ENCODE measurements at regions not wholly inside any gene's neighbourhood (a gene's known extent, or its start where the extent isn't known, plus 50 kb on each side); places are given as distances from the start of the nearest gene placed in this dataset.

DNA sequence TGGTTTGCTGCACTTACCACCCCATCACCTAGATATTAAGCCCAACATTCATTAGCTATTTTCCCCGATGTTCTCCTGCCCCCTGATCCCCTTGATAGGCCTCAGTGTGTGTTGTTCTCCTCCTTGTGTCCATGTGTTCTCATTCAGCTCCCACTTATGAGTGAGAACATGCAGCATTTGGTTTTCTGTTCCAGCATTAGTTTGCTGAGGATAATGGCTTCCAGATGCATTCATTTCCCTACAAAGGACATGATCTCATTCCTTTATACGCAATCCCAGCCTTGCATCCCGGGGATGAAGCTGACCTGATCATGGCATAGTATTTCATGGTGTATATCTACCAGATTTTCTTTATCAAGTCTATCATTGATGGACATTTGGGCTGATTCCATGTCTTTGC, 99.0 kb upstream of the DCAF12L2 start:
- no peak overlapping the region for H3K4me3 Mint-ChIP-seq
- Histone ChIP-seq H3K27me3 (ENCODE audit: control insufficient read depth, insufficient read depth, low read length, poor library complexity, severe bottlenecking) (no peaks in the 10 kb centered on the region), H3K27ac (ENCODE audit: low read depth, low read length) (no peak overlapping the region), H3K9ac (ENCODE audit: extremely low read depth, low read length, poor library complexity, severe bottlenecking) (no peak overlapping the region), H3K4me3 (ENCODE audit: low read length) (no peak overlapping the region), H3K9me3 (ENCODE audit: control insufficient read depth, low read length) (peaks cover 15% of the 10 kb centered on the region), H3K36me3 (ENCODE audit: control insufficient read depth, insufficient read depth, low read length) (no peaks in the 10 kb centered on the region), H3K4me1 (ENCODE audit: control insufficient read depth, insufficient read depth, low read length) (no peaks in the 10 kb centered on the region)
- TF ChIP-seq, protein P1, sequence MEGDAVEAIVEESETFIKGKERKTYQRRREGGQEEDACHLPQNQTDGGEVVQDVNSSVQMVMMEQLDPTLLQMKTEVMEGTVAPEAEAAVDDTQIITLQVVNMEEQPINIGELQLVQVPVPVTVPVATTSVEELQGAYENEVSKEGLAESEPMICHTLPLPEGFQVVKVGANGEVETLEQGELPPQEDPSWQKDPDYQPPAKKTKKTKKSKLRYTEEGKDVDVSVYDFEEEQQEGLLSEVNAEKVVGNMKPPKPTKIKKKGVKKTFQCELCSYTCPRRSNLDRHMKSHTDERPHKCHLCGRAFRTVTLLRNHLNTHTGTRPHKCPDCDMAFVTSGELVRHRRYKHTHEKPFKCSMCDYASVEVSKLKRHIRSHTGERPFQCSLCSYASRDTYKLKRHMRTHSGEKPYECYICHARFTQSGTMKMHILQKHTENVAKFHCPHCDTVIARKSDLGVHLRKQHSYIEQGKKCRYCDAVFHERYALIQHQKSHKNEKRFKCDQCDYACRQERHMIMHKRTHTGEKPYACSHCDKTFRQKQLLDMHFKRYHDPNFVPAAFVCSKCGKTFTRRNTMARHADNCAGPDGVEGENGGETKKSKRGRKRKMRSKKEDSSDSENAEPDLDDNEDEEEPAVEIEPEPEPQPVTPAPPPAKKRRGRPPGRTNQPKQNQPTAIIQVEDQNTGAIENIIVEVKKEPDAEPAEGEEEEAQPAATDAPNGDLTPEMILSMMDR (conservative IDR thresholded peaks at IDR 0.05) = no peak
- no peak overlapping the region for H3K27ac Mint-ChIP-seq
- 100% methylated on average over 3 of the region's 3 CpGs; no CpG with 5 or more reads in 1 of the 2 experiments for WGBS, 2 experiments (ENCODE audit: insufficient coverage in 1 of 2, insufficient read length in 1 of 2)
- no peak for DNase-seq
- no peaks in the 10 kb centered on the region for H3K27me3 Mint-ChIP-seq (ENCODE audit: insufficient read depth)
- H3K9me3 Mint-ChIP-seq = peaks cover 57% of the 10 kb centered on the region
- H3K36me3 Mint-ChIP-seq (ENCODE audit: low read depth) = peaks cover 59% of the 10 kb centered on the region
- H3K4me1 Mint-ChIP-seq = no peaks in the 10 kb centered on the region

DNA sequence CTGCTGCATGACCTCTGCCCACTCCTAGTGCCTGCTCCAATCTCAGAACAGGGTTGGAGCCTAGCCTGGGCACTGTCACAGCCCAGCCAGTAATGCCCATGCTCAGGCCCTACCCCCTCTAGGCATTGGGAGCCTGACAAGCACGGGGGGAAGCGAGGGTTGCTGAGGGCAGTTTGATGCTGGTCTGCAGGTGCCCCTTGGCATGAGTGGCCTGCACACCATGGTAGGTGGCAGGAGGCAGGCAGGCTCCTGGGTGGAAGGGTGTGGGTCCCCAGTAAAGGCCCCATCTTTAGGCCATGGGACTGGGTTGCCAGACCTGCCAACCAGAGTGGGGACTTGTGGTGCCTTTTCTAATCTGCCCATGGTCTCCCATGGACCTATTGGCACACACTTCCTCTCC, 72.1 kb upstream of the DCAF12L2 start:
- H3K9me3 Mint-ChIP-seq = peaks cover 31% of the 10 kb centered on the region
- no peaks in the 10 kb centered on the region for H3K4me1 Mint-ChIP-seq

DNA sequence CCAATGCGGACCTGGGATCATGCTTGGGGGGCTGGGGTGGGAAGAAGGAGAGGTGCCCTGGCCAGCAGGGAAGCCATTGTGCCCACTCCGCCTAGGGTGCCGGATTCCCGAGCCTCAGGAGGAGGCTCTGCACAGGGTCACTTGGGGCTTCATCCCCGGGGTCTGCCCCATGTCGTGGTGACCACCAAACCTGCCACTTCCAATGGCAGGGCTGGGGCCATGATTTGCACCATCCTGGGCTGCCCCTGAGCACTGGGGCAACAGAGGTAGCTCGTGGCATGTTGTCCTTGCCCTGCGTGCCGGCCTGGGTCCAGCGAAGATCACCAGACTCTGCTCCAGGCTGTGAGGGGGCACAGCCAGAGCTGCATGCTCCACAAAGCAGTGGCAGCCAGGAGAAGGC, 71.4 kb upstream of the DCAF12L2 start:
- H3K27me3 ChIP-seq (ENCODE audit: control insufficient read depth, insufficient read depth, low read length, poor library complexity, severe bottlenecking) = no peaks in the 10 kb centered on the region
- no peak overlapping the region for H3K27ac ChIP-seq (ENCODE audit: low read depth, low read length)
- Mint-ChIP-seq H3K4me3 (no peak overlapping the region), H3K27me3 (ENCODE audit: insufficient read depth) (no peaks in the 10 kb centered on the region), H3K4me1 (no peaks in the 10 kb centered on the region), H3K9me3 (peaks cover 33% of the 10 kb centered on the region), H3K27ac (no peak overlapping the region), H3K36me3 (ENCODE audit: low read depth) (peaks cover 9% of the 10 kb centered on the region)
- no peak for DNase-seq
- WGBS, 2 experiments (ENCODE audit: insufficient coverage in 1 of 2, insufficient read length in 1 of 2) = 98% methylated on average over 9 of the region's 10 CpGs; no CpG with 5 or more reads in 1 of the 2 experiments
- no peaks in the 10 kb centered on the region for H3K4me1 ChIP-seq (ENCODE audit: control insufficient read depth, insufficient read depth, low read length)
- no peaks in the 10 kb centered on the region for H3K36me3 ChIP-seq (ENCODE audit: control insufficient read depth, insufficient read depth, low read length)
- H3K9ac ChIP-seq (ENCODE audit: extremely low read depth, low read length, poor library complexity, severe bottlenecking) = no peak overlapping the region
- TF ChIP-seq, protein P1 (conservative IDR thresholded peaks at IDR 0.05) = no peak
- H3K9me3 ChIP-seq (ENCODE audit: control insufficient read depth, low read length) = no peaks in the 10 kb centered on the region
- no peak overlapping the region for H3K4me3 ChIP-seq (ENCODE audit: low read length)

More for the DNA sequence above, 72.1 kb upstream of the DCAF12L2 start:
- H3K9ac ChIP-seq (ENCODE audit: extremely low read depth, low read length, poor library complexity, severe bottlenecking) = no peak overlapping the region
- Mint-ChIP-seq H3K4me3 (no peak overlapping the region), H3K36me3 (ENCODE audit: low read depth) (peaks cover 9% of the 10 kb centered on the region), H3K27me3 (ENCODE audit: insufficient read depth) (no peaks in the 10 kb centered on the region), H3K27ac (no peak overlapping the region)
- no peaks in the 10 kb centered on the region for H3K36me3 ChIP-seq (ENCODE audit: control insufficient read depth, insufficient read depth, low read length)
- H3K9me3 ChIP-seq (ENCODE audit: control insufficient read depth, low read length) = no peaks in the 10 kb centered on the region
- H3K27ac ChIP-seq (ENCODE audit: low read depth, low read length) = no peak overlapping the region
- no peak overlapping the region for H3K4me3 ChIP-seq (ENCODE audit: low read length)
- 96% methylated on average over 2 of the region's 2 CpGs; no CpG with 5 or more reads in 1 of the 2 experiments for WGBS, 2 experiments (ENCODE audit: insufficient coverage in 1 of 2, insufficient read length in 1 of 2)
- no peak for DNase-seq
- H3K27me3 ChIP-seq (ENCODE audit: control insufficient read depth, insufficient read depth, low read length, poor library complexity, severe bottlenecking) = no peaks in the 10 kb centered on the region
- H3K4me1 ChIP-seq (ENCODE audit: control insufficient read depth, insufficient read depth, low read length) = no peaks in the 10 kb centered on the region
- TF ChIP-seq, protein P1 (conservative IDR thresholded peaks at IDR 0.05) = no peak

All from endodermal cell (in vitro differentiated cells).